Limb (tissue), 2 donors: ENCODE measurements at regions not wholly inside any gene's neighbourhood (a gene's known extent, or its start where the extent isn't known, plus 50 kb on each side); places are given as distances from the start of the nearest gene placed in this dataset.

Experiments
- DNase-seq, 2 donors: peaks; one replicate each; pipeline ENCODE4 v3.0.0-alpha.2; 2016; ENCODE audit errors: extremely low spot score in 2 of 2

DNA sequence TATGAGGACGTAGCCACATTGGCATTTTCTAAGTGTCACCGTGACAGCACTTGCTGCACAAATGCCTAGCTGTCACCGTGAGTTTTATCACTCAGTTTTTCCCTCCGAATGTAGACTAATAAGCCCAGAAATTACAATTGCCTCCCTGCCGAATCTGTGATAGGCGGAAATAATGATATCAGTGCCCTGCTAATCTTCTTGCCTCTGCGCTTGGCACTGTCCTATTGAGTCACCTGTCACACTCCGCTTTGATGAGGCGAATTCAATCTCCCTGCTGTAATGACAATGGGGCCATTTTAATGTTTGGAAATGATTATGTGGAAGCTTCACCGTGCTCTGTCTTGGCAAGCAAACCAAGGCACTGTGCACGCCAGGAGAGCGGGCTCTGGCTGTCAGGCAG is 112.8 kb downstream of the LINC00237 start:
- DNase-seq: no peak

DNA sequence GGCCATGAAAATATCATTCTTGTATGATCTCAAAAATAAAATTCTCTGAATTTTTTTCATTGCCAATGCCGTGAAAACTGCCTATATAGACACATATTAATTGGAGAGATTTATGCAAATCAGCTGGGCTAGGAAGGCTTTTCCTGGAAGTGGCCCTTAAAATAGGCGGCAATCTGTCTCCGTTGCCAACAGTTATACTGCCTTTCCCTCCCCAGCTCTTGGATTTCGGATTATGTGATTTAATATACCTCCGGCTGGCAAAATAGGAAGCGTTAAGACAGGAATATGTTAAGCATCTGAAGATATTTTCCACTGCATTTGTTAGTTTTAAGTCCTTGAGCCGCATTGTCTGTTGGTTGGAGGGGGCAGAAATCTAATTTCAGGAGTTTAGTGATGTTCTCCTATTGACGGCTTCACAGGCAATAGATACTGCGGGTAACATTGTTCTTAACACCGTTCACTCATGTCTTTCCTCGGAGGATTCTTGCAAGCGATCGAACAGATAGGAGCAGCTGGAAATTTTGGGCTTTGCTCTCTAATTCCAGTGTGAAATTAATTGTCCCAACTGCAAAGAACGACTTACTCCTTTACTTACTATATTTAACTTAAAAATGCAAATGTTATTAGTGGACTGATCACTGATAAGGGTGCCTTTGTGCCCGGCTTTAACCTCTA is 113.3 kb downstream of the LINC00237 start:
- DNase-seq: no peak

GRCh38 chr20:20992277-20992676 is 113.9 kb downstream of the LINC00237 start:
- DNase-seq: no peak

GRCh38 chr20:20989081-20989480 is 117.1 kb downstream of the LINC00237 start:
- no peak for DNase-seq

- no peak for DNase-seq
Measured at GRCh38 chr20:20979934-20980333, 126.2 kb downstream of the LINC00237 start.

DNA sequence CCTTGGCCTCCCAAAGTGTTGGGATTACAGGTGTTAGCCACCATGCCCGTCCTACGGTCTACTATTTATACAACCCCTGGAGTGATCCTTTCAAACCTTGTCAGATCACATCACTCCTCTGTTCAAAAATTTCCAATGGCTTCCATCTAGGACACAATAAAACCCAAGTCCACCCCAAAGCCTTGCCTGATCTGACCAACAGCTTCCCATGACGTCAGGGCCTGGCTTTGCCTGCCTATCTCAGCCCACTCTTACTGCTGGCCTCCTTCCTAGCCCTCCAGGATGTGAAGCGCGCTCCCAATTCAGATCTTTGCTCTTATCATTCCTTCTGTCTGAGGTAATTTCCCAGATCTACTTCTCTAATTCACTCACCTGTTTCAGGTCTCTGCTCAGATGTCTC is 128.4 kb downstream of the LINC00237 start:
- DNase-seq: no peak

DNA sequence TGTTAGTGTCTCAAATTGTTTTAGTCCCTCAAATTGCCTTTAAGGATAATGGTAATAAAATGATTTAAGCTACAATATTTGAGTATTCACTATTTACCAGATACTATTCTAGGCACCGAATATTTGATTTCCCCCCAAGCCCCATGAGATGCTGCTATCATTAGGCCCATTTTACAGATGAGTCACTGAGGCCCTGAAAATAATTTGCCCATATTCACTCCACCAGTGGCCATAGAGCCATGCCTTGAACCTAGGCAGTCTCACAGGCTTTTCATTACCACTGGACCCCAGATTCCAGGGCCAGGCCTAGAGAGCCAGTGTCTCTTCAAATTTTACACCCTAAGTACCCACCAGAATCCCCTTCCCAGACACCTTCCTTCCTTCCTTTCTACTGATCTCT is 133.7 kb downstream of the LINC00237 start:
- DNase-seq: no peak

DNA sequence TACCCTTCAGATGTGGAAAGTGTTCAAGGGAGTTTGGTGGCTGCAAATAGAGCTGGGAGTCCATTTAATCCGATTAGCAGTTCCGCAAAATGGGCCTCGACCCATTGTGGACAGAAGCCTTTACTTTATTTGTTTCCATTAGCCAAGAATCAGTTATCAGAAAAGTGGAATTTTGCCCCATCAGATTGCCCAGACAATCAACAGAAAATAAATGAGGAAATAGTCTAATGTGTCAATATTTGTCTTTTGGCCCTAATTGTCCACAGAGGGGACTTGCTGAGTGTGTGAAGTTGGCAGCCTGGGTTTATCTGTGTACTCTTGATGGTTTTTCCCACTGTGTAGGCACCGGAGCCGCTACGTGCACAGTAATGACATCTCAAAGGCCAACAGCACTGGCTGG is 134.3 kb downstream of the LINC00237 start:
- DNase-seq: no peak

- DNase-seq: no peak
Measured at GRCh38 chr20:20970841-20971240, 135.3 kb downstream of the LINC00237 start.

- DNase-seq: no peak
Measured at GRCh38 chr20:20969701-20970280, 136.4 kb downstream of the LINC00237 start.

GRCh38 chr20:20967564-20968184 is 138.5 kb downstream of the LINC00237 start:
- no peak for DNase-seq

GRCh38 chr20:20966171-20966570 is 140.0 kb downstream of the LINC00237 start:
- DNase-seq: no peak

GRCh38 chr20:20959031-20959755 is 147.0 kb downstream of the LINC00237 start:
- no peak for DNase-seq

DNA sequence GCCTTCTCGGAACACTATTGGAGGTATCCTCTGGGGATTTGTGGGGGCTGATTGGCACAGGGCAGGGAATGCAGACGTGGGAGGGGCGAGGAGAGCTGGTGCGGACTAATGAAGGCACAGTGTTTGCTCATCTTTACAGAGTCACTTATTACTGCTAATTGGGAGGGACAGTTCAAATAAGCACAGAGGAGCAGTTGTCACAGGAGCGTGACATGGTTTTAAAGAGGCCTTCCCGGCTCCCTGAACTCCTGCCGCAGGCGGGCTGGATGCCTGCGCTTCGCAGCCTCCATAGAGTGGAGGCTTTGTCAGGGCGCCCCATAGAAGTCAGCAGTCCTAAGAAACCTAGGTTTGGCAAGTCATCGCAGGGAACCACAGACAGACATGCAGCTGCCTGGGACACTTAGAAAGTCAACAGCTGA is 149.6 kb downstream of the LINC00237 start:
- DNase-seq: peak in 1 of 2 donors; percentile 45

DNA sequence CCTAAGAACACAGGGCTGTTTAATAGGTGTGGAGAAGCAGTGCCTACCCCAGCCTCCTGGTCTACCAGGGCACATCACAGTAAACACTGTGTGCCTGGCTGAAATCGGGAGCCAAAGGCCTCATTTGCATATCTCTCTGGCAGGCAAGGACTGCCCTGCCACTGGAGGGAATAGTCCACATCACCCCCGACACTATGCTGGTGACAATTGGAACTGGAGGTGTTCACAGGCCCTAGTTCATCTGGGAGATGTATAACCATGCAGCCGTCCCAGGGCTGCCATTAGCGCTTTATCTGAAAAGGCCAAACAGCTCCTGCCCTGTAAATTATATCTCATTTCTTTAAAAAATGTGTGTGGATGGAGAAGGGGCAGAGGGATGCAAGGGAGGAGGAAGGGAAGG is 150.3 kb downstream of the LINC00237 start:
- DNase-seq: no peak

DNA sequence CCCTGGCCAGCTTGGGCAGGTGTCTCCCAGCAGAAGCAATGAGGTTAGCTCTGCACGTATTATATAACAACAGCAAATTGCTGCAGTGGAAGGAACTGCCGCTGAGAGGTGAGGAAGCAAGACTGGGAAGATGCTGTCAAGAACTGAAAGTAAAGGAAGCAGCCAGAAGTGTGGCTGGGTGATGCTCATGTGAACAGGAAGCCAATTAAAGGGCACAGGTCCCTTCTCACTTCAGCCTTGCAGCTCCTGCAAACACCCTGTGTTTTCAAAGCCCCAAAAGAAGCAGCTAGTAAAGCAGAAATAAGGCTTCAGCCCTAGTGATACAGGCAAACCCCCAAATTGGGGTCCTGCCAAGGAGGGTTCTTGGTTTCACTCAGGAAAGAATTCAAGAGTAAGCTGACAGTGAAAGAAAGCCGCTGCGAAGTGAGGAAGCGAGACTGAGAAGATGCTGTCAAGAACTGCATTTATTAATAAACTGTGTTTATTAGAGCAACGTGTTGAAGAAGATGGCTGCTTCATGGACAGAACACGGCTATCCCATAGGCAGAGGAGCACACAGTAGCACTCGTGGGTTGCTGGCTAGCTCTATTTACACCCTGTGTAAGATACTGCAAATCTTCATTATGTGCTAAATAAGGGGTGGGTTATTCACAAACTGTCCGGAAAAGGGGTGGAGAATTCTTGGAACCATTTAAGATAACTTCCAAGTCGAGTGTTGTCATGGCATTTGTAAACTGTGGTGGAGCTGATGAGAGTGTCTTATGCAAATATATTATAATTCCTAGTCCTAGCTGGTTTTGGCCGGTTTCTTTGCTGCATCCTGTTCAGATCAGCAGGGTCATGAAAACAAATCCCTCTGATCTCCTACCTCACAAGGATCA is 152.2 kb downstream of the LINC00237 start:
- DNase-seq: no peak

GRCh38 chr20:20950620-20951019 is 155.5 kb downstream of the LINC00237 start:
- DNase-seq: no peak

DNA sequence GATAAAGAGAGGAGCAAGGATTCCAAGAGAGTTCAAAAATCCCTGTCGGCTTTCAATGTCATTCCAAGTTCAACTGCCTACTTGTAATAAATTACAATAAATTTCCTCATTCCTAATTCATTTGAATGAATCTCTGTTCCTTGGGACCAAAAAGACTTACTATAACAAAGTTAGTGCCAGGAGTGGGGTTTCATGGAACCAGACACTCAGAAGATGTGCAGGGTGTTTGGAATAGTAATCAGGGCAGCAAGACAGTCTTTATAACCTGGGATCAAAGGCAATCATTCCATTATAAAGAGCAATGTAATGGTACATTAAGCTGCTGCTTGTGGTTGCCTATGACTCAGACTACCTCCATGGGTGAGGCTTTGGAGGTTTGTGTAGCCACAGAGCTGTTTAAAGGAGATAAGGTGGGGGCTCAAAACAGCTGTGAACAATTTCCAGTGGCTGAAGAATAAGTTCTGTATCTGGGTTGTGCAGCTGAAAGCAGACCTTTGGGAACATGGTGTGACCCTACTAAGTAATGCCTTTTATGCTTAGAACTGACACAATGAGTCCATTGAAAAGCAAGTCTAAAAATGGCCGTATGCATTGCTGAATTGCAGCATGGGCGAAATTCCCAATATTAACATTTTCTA is 159.9 kb downstream of the LINC00237 start:
- DNase-seq: no peak

- DNase-seq: no peak
Measured at GRCh38 chr20:20941468-20941889, 164.7 kb downstream of the LINC00237 start.

- no peak for DNase-seq
Measured at GRCh38 chr20:20939006-20939405, 167.2 kb downstream of the LINC00237 start.

DNA sequence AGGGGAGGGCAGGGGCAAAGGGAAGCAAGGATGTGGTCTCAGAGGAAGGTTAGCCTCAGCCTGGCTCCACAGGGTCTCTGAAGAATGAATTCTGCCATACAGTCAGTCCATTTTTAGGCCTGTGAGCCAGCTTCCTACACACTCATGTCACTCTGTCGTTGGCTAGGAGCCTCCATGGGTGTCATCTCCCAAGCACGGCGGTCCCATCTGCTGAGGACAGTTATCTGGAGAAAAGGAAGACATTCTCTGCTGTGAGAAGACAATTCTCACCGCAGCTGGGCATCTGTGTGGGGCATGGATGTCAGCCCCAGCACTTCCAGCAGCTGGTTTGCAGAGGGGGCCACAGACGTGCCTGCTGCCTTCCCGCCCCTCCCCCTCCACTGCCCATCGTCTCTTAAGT is 167.6 kb downstream of the LINC00237 start:
- no peak for DNase-seq
